ENCODE measurements at regions not wholly inside any gene's neighbourhood (a gene's known extent, or its start where the extent isn't known, plus 50 kb on each side); places are given as distances from the start of the nearest gene placed in this dataset.
A peak's percentile ranks its signal among the peaks of the same experiment; 100 is the strongest.

DNA sequence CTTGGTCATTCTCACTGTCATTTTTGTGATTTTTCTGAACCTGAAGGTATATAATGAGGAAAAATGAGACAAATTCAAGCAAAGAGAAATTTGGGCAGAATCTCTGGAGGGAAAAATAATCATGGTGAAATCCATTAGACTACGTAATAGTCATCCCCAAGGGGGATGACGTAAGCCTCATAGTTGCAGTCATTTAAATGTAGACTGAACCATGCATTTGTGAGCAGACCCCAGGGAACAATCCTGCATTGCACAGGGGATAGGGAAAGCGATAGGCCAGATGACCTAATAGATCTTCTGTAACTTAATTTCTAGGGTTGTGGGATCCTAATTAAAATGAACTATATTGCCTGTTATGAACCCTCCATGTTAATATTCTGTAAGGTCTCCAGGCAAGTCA is 167.4 kb upstream of the C1orf21 start:
- DNase-seq (ENCODE audit: low read depth in 2 of 2), result no peak

GRCh38 chr1:184219883-184220282 is 166.9 kb upstream of the C1orf21 start:
- no peak for DNase-seq (ENCODE audit: low read depth in 2 of 2)

- no peak for DNase-seq (ENCODE audit: low read depth in 2 of 2)
Observed at GRCh38 chr1:184221087-184221486, 165.7 kb upstream of the C1orf21 start.

- no peak for DNase-seq (ENCODE audit: low read depth in 2 of 2)
Observed at GRCh38 chr1:184222652-184223052, 164.2 kb upstream of the C1orf21 start.

DNA sequence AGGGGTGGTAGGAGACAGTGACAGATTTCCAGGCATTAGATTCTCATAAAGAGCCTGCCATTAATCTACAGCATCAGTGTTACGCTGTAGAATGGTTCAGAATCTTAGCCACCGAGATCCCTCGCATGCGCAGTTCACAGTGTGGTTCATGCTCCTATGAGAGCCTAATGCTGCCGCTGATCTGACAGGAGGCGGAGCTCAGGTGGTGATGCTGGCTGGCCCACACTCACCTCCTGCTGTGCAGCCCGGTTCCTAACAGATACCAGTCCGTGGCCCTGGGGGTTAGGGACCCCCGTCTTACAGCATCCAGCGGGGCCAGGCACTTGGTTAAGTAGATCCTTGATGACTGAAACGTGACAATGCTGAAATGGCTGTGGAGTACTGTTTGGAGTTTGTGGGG is 163.6 kb upstream of the C1orf21 start:
- no peak for DNase-seq (ENCODE audit: low read depth in 2 of 2)

GRCh38 chr1:184225283-184226099 is 161.3 kb upstream of the C1orf21 start:
- DNase-seq (ENCODE audit: low read depth in 2 of 2), result no peak

DNA sequence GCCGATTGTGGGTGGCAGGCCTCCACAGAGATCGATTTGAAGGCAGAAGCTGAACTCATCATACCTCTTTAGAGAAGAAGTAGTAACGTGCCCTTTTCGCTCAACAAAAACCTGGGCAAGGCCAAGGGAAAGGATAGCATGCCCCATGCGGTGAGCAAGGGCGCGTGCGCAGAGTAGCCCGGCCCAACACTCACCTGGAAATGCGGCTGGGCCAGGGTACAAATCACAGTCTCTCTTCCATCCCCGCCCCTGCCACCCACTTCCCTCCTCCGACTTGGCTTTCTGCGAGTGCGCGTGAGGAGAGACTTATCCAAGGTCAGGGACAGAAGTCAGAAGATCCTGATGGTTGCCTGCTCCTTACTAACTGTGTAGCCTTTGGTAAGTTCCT is 160.7 kb upstream of the C1orf21 start:
- no peak for DNase-seq (ENCODE audit: low read depth in 2 of 2)

GRCh38 chr1:184228558-184228957 is 158.3 kb upstream of the C1orf21 start:
- DNase-seq (ENCODE audit: low read depth in 2 of 2), result no peak

DNA sequence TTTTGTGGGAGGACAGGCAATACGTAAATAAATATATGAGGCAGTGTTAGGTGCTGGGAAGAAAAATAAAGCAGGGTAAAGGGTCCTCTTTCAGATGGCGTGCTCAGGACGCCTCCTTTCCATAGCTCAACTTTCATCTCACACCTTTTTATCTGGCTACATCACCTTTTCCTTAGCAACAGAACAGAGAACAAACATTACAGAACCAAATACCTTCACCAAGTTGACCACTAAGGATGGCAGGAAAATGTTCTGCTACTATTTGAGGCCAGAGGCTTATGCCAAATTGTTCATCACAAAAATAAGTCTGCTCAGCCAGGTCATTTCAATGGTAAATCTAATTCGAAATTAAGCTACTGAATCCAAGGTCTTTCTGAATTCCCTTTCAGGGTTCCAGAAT is 149.2 kb upstream of the C1orf21 start:
- DNase-seq (ENCODE audit: low read depth in 2 of 2), result no peak

GRCh38 chr1:184241446-184241845 is 145.4 kb upstream of the C1orf21 start:
- DNase-seq (ENCODE audit: low read depth in 2 of 2), result no peak

- DNase-seq (ENCODE audit: low read depth in 2 of 2), result no peak
Observed at GRCh38 chr1:184242507-184242943, 144.3 kb upstream of the C1orf21 start.

- DNase-seq (ENCODE audit: low read depth in 2 of 2), result no peak
Observed at GRCh38 chr1:184244962-184245361, 141.9 kb upstream of the C1orf21 start.

DNA sequence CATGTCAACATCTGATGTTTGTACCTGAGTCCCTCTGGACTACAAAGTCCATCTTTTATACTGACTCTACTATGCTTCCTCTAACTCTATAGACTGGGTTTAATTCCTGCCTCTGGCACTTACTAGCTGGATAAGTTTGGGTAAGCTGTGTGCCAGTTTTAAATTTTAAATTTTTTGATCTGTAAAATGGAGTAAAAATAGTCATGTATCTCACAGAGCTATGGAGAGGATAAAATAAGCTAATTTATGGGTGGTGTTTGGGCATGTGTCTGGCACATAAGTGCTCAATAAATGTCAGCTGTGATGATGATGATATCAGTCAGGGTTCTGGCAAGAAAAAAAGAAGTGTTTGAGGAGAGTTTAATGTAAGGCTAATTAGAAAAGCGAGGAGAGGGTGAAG is 139.2 kb upstream of the C1orf21 start:
- DNase-seq (ENCODE audit: low read depth in 2 of 2), result no peak

- DNase-seq (ENCODE audit: low read depth in 2 of 2), result no peak
Observed at GRCh38 chr1:184253921-184254320, 132.9 kb upstream of the C1orf21 start.

DNA sequence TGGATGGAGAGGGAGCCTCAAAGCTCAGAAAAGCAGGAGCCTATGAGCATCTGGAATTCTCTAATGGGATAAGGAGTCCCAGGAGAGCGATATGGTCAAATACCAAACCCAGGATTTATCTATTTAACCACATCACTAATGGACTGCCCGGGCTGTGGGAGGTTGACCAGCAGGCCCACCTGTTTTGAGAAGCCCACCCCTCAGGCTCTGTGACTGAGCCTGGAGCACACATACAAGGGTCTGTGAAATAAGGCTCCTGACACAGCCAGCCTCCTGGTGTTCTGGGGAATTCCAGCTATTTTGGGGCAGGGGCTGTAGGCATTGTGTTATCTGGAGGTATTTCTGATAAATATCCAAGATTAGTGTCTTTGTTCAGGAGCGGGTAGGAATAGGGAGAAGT is 132.0 kb upstream of the C1orf21 start:
- no peak for DNase-seq (ENCODE audit: low read depth in 2 of 2)

GRCh38 chr1:184255560-184255959 is 131.3 kb upstream of the C1orf21 start:
- no peak for DNase-seq (ENCODE audit: low read depth in 2 of 2)

- no peak for DNase-seq (ENCODE audit: low read depth in 2 of 2)
Observed at GRCh38 chr1:184257873-184258272, 129.0 kb upstream of the C1orf21 start.

- DNase-seq (ENCODE audit: low read depth in 2 of 2), result no peak
Observed at GRCh38 chr1:184258525-184258924, 128.3 kb upstream of the C1orf21 start.

GRCh38 chr1:184260382-184260781 is 126.4 kb upstream of the C1orf21 start:
- DNase-seq (ENCODE audit: low read depth in 2 of 2), result peak; percentile 62 to 64

DNA sequence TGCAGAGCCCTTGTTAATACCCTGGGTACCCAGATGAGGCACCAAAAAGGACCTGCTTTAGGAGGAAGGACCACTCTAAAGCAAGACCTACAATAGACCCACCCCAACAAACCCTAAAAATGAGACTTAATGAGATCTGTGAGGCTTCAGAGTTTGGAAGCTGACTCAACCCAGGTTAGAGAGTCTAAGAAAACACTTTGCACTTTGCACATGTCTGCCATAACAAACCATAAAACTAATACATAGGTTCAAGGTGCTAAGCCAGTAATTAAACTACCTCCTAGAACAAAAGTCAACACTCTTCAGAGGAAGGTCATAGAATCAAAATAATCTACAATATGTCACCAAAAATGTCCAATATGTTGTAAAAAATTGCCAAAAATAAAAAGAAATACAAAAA is 124.7 kb upstream of the C1orf21 start:
- DNase-seq (ENCODE audit: low read depth in 2 of 2), result no peak

DNA sequence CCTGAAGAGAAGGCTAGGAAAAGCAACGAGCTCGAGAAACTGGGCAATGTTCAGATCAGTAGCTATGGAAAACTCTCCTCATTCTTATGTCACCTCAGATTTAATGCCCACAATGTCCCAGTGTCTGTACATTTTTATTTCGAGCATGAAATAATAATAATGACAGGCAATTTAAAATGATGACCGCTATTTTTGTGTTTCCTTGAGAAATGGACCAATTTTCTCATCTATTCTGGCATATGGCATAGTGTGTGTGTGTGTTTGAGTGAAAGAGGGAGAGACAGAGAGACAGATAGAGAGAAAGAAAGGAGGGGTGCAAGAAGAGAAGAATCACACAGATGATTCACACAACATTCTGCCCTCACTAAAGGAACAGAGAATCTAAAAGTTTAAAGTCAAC is 119.1 kb upstream of the C1orf21 start:
- DNase-seq (ENCODE audit: low read depth in 2 of 2), result no peak

DNA sequence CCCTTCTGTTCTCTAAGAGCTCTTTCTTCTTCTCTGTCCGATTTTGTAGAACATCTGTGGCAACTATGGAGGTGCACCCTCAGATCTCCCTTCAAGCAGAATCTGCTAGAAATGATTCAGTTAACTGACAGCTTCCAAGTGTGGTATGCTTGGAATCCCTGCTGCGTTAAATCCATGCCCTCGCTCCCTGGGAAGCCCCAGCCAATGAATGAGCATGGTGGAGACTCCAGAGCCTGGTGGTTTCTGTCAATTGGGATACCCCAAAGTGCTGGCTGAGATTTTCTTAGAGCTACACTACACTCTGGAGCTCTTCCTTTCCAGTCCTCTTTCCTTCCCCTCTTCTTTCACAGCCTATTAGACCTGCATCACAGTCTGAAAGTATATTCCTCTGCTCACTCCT is 116.3 kb upstream of the C1orf21 start:
- DNase-seq (ENCODE audit: low read depth in 2 of 2), result peak in 1 of 2 experiments; percentile 20

DNA sequence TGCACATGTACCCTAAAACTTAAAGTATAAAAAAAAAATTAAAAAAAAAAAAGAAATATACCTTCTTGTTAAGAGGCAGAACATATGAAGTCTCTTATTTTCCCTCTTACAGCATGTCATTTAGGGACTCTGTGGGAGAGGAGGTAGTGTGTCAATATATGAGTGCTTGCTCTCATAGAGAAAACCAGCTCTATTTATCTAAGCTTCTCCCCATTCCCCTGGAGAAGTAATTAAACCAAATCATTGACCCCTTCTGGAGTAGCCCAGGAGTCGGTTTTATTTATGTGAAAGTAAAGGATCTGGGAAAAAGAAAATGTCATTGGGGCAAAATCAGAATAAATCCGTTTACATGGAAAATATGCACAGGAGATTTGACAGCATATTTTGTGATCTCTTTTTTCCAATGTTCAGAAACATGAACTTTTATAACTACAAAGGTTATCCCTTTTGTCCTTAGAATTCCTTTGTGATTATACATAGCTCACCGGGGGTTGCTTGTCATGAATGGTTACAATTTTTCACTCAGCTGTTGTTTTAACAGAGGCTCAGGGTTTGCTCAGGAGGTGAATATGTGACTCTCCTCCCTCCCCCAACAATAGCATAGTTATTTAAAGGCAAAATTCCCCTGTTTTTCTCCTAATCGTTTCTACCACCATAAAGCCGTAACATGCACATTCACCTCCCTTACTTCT is 114.5 kb upstream of the C1orf21 start:
- no peak for DNase-seq (ENCODE audit: low read depth in 2 of 2)

Measured in fibroblast of skin of left quadriceps (primary cell).